Prostate gland (tissue), 2 donors: ENCODE measurements at regions not wholly inside any gene's neighbourhood (a gene's known extent, or its start where the extent isn't known, plus 50 kb on each side); places are given as distances from the start of the nearest gene placed in this dataset.

Source experiments
- CTCF ChIP-seq, 4 experiments: fragments of 200-600 bp in 2 of 4; fragments of 450-650 bp in 2 of 4; sonication (generic) in 2 of 4; IDR thresholded peaks; 1 replicate in 3 of 4; 2 replicates in 1 of 4; pipeline ENCODE4 v1.5.1; 2016 to 2019; ENCODE audit warnings: antibody characterized with exemption in 4 of 4, mild to moderate bottlenecking in 2 of 4, moderate library complexity in 2 of 4
- POLR2A ChIP-seq: fragments of 450-650 bp; IDR thresholded peaks from one replicate; pipeline ENCODE4 v1.6.1; 2016; ENCODE audit warnings: antibody characterized with exemption, mild to moderate bottlenecking
- POLR2AphosphoS5 ChIP-seq: sonication (generic); formaldehyde crosslinking; IDR thresholded peaks from one replicate; pipeline ENCODE4 v1.6.1; 2017; ENCODE audit warnings: antibody characterized with exemption

DNA sequence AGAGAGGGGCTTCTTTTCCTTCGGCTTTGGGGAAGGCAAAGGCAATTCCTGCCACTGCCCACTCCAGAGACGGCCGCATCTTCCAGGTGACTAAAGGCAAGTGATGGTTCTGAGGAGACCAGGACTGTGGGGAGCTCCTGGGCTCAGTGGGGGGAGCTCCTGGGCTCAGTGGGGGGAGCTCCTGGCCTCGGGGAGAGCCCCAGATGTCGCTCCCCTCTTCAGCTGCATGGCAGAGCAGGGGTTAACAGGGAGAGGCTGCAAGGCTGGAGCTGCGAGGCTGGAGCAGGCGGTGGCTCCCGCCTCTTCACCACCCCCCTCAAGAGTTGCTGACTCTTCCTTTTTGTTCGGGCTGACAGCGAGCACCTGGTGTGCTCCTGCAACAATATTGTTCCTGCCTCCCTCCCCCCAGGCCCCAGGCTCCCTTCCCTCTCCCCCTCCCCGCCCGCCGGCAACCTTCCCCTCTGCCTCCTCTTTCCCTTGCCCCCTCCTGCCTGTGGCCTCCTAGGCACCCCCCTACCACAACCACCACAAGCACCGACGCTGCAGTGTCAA is 56.3 kb upstream of the LBX1 start:
- TF ChIP-seq POLR2AphosphoS5, result no peak
- no peak for TF ChIP-seq CTCF (IDR thresholded peaks at IDR 0.05)
- TF ChIP-seq POLR2A, result no peak
